ENCODE measurements at regions not wholly inside any gene's neighbourhood (a gene's known extent, or its start where the extent isn't known, plus 50 kb on each side); places are given as distances from the start of the nearest gene placed in this dataset.

- Mint-ChIP-seq H3K9me3 (ENCODE audit: unreplicated experiment) (no peaks in the 10 kb centered on the region), H3K4me1 (ENCODE audit: unreplicated experiment) (no peaks in the 10 kb centered on the region), H3K27ac (ENCODE audit: unreplicated experiment) (no peak overlapping the region), H3K4me3 (ENCODE audit: unreplicated experiment) (no peak overlapping the region), H3K27me3 (ENCODE audit: unreplicated experiment) (peaks cover 72% of the 10 kb centered on the region), H3K36me3 (ENCODE audit: unreplicated experiment) (no peaks in the 10 kb centered on the region)
- DNase-seq (ENCODE audit: extremely low spot score, unreplicated experiment) = no peak
- TF ChIP-seq CTCF (IDR thresholded peaks at IDR 0.05) = no peak
Measured at GRCh38 chr10:78543031-78543748, 509.5 kb downstream of the RPS24 start.

GRCh38 chr10:78543749-78544362 is 510.2 kb downstream of the RPS24 start:
- no peak for DNase-seq (ENCODE audit: extremely low spot score, unreplicated experiment)
- H3K9me3 Mint-ChIP-seq (ENCODE audit: unreplicated experiment) = no peaks in the 10 kb centered on the region
- H3K27ac Mint-ChIP-seq (ENCODE audit: unreplicated experiment) = no peak overlapping the region
- H3K27me3 Mint-ChIP-seq (ENCODE audit: unreplicated experiment) = peaks cover 73% of the 10 kb centered on the region
- H3K4me1 Mint-ChIP-seq (ENCODE audit: unreplicated experiment) = no peaks in the 10 kb centered on the region
- no peaks in the 10 kb centered on the region for H3K36me3 Mint-ChIP-seq (ENCODE audit: unreplicated experiment)
- no peak overlapping the region for H3K4me3 Mint-ChIP-seq (ENCODE audit: unreplicated experiment)
- no peak for TF ChIP-seq CTCF (IDR thresholded peaks at IDR 0.05)

GRCh38 chr10:78544423-78545090 is 510.9 kb downstream of the RPS24 start:
- Mint-ChIP-seq H3K4me1 (ENCODE audit: unreplicated experiment) (no peaks in the 10 kb centered on the region), H3K36me3 (ENCODE audit: unreplicated experiment) (no peaks in the 10 kb centered on the region), H3K4me3 (ENCODE audit: unreplicated experiment) (no peak overlapping the region), H3K27ac (ENCODE audit: unreplicated experiment) (no peak overlapping the region), H3K9me3 (ENCODE audit: unreplicated experiment) (no peaks in the 10 kb centered on the region), H3K27me3 (ENCODE audit: unreplicated experiment) (peaks cover 73% of the 10 kb centered on the region)
- TF ChIP-seq CTCF (IDR thresholded peaks at IDR 0.05) = no peak
- DNase-seq (ENCODE audit: extremely low spot score, unreplicated experiment) = no peak

- peaks cover 74% of the 10 kb centered on the region for H3K27me3 Mint-ChIP-seq (ENCODE audit: unreplicated experiment)
- no peaks in the 10 kb centered on the region for H3K4me1 Mint-ChIP-seq (ENCODE audit: unreplicated experiment)
Measured at GRCh38 chr10:78545756-78546155, 512.1 kb downstream of the RPS24 start.

More at GRCh38 chr10:78545756-78546155, 512.1 kb downstream of the RPS24 start:
- Mint-ChIP-seq H3K36me3 (ENCODE audit: unreplicated experiment) (no peaks in the 10 kb centered on the region), H3K27ac (ENCODE audit: unreplicated experiment) (no peak overlapping the region), H3K9me3 (ENCODE audit: unreplicated experiment) (no peaks in the 10 kb centered on the region), H3K4me3 (ENCODE audit: unreplicated experiment) (no peak overlapping the region)
- TF ChIP-seq CTCF (IDR thresholded peaks at IDR 0.05) = no peak
- no peak for DNase-seq (ENCODE audit: extremely low spot score, unreplicated experiment)
